A549 (cell line): ENCODE measurements at regions not wholly inside any gene's neighbourhood (a gene's known extent, or its start where the extent isn't known, plus 50 kb on each side); places are given as distances from the start of the nearest gene placed in this dataset.

Experiments
- ATAC-seq, 2 experiments: fragments of 200-7000 bp in 1 of 2; fragments of >200 bp in 1 of 2; cut with Nextera tagmentation in 1 of 2; cut with Tn5 transposase in 1 of 2; 3 replicates each; pipeline versions ENCODE4 v1.8.0 to v1.9.1; 2018 to 2020; ENCODE audit warnings: mild to moderate bottlenecking in 1 of 2, moderate library complexity in 1 of 2
- CTCF ChIA-PET: fragments of 300-600 bp; sonication (Branson Sonifier 250); formaldehyde crosslinking; extraction: SDS; loops from one replicate; lab custom pipeline; 2021; ENCODE audit warnings: antibody characterized with exemption, inconsistent platforms; lab: Yijun Ruan, JAX
- POLR2A ChIA-PET: fragments of 350-600 bp; formaldehyde crosslinking; extraction: SDS; loops from one replicate; lab custom pipeline; 2021; ENCODE audit warnings: antibody characterized with exemption, inconsistent platforms; lab: Yijun Ruan, JAX
- DNase-seq, 2 experiments: peaks; one replicate each; pipeline versions ENCODE4 v3.0.0 to v3.0.0-alpha.2; 2011 to 2016; ENCODE audit warnings: low read depth in 1 of 2, low spot score in 1 of 2
- FAIRE-seq: peaks from 2 replicates; lab custom pipeline; 2011; peaks lifted over from hg19 to GRCh38; lab: Jason Lieb, UNC
- H3K27ac ChIP-seq, 2 experiments: fragments of >200 bp; sonication (Bioruptor Twin); formaldehyde crosslinking; 3 replicates each; pipeline ENCODE4 v1.5.1; 2016 to 2017
- H3K4me1 ChIP-seq: fragments of >200 bp; sonication (Bioruptor Twin); formaldehyde crosslinking; 3 replicates; pipeline ENCODE4 v1.6.1; 2016
- H3K4me2 ChIP-seq: fragments of >200 bp; sonication (Bioruptor Twin); formaldehyde crosslinking; 3 replicates; pipeline ENCODE4 v1.6.1; 2016
- H3K4me3 ChIP-seq: fragments of >200 bp; sonication (Bioruptor Twin); formaldehyde crosslinking; 3 replicates; pipeline ENCODE4 v1.5.1; 2016
- H3K9me3 ChIP-seq: fragments of >200 bp; sonication (Bioruptor Twin); formaldehyde crosslinking; 3 replicates; pipeline ENCODE4 v1.6.1; 2016
- BCL3 ChIP-seq: fragments of >200 bp; sonication (Bioruptor Twin); formaldehyde crosslinking; IDR thresholded peaks from 3 replicates; pipeline ENCODE4 v1.6.1; 2016
- CBX8 ChIP-seq: fragments of 200-600 bp; sonication (generic); IDR thresholded peaks from 2 replicates; pipeline ENCODE4 v1.6.1; 2016
- CTCF ChIP-seq: fragments of >200 bp; sonication (Bioruptor Twin); formaldehyde crosslinking; IDR thresholded peaks from 3 replicates; pipeline ENCODE4 v1.5.1; 2016
- ELK1 ChIP-seq: fragments of 150-350 bp; IDR thresholded peaks from 2 replicates; pipeline ENCODE4 v1.6.1; 2014; ENCODE audit warnings: low read depth, mild to moderate bottlenecking, low read length
- EP300 ChIP-seq, 2 experiments: fragments of >200 bp; sonication (Bioruptor Twin); formaldehyde crosslinking; IDR thresholded peaks; 2 replicates in 1 of 2; 3 replicates in 1 of 2; pipeline ENCODE4 v1.6.1; 2016 to 2017
- FOSL2 ChIP-seq, 2 experiments: fragments of 450-650 bp in 1 of 2; fragments of >200 bp in 1 of 2; sonication (Bioruptor Twin) in 1 of 2; formaldehyde crosslinking; IDR thresholded peaks; 2 replicates each; pipeline versions ENCODE4 v1.5.0 to v1.6.1; 2016 to 2020; ENCODE audit warnings: mild to moderate bottlenecking in 1 of 2, moderate library complexity in 1 of 2
- HES2 ChIP-seq: fragments of >200 bp; sonication (Bioruptor Twin); formaldehyde crosslinking; IDR thresholded peaks from 2 replicates; pipeline ENCODE4 v1.6.1; 2016
- HMGXB4 ChIP-seq: fragments of 250-450 bp; sonication (Bioruptor Pico); IDR thresholded peaks from 2 replicates; pipeline ENCODE4 v1.5.0; 2021; ENCODE audit warnings: mild to moderate bottlenecking, moderate library complexity, borderline replicate concordance
- HOXA7 ChIP-seq: fragments of 250-450 bp; sonication (Bioruptor Pico); IDR thresholded peaks from 2 replicates; pipeline ENCODE4 v1.5.0; 2020; ENCODE audit warnings: mild to moderate bottlenecking, moderate library complexity
- HOXB5 ChIP-seq: fragments of 250-450 bp; sonication (Bioruptor Pico); IDR thresholded peaks from 2 replicates; pipeline ENCODE4 v1.5.0; 2020; ENCODE audit warnings: mild to moderate bottlenecking, moderate library complexity
- JUN ChIP-seq, 2 experiments: fragments of >200 bp; sonication (Bioruptor Twin); formaldehyde crosslinking; IDR thresholded peaks; 2 replicates in 1 of 2; 3 replicates in 1 of 2; pipeline ENCODE4 v1.6.1; 2016 to 2017
- KDM5A ChIP-seq: fragments of 200-600 bp; sonication (generic); IDR thresholded peaks from 2 replicates; pipeline ENCODE4 v1.6.1; 2016; ENCODE audit warnings: antibody characterized with exemption, mild to moderate bottlenecking
- MAFK ChIP-seq: fragments of 450-650 bp; IDR thresholded peaks from 2 replicates; pipeline ENCODE4 v1.6.1; 2014; ENCODE audit not compliant: partially characterized antibody
- MAX ChIP-seq: IDR thresholded peaks from 2 replicates; pipeline ENCODE4 v1.6.1; 2012
- MAZ ChIP-seq: fragments of 150-350 bp; IDR thresholded peaks from 2 replicates; pipeline ENCODE4 v1.6.1; 2014; ENCODE audit warnings: antibody characterized with exemption, low read depth, low read length, borderline replicate concordance
- MYC ChIP-seq: IDR thresholded peaks from 2 replicates; pipeline ENCODE4 v1.6.1; 2012; ENCODE audit warnings: mild to moderate bottlenecking, inconsistent platforms, low read length, improper control_type of control experiment, borderline replicate concordance
- NPAS2 ChIP-seq: fragments of 250-450 bp; sonication (Bioruptor Pico); IDR thresholded peaks from 2 replicates; pipeline ENCODE4 v1.8.0; 2022; ENCODE audit warnings: mild to moderate bottlenecking, moderate library complexity, borderline replicate concordance
- NR3C1 ChIP-seq: fragments of >200 bp; sonication (Bioruptor Twin); formaldehyde crosslinking; IDR thresholded peaks from 3 replicates; pipeline ENCODE4 v1.6.1; 2017
- PBX3 ChIP-seq: IDR thresholded peaks from 2 replicates; pipeline ENCODE4 v1.6.1; 2012
- RFX5 ChIP-seq: fragments of 450-650 bp; IDR thresholded peaks from 2 replicates; pipeline ENCODE4 v1.7.1; 2014; ENCODE audit warnings: antibody characterized with exemption, mild to moderate bottlenecking, moderate library complexity
- TP53 ChIP-seq: fragments of 250-450 bp; sonication (Bioruptor Pico); IDR thresholded peaks from 2 replicates; pipeline ENCODE4 v1.5.0; 2021; ENCODE audit warnings: mild to moderate bottlenecking, moderate library complexity
- ZFP36 ChIP-seq: fragments of 450-650 bp; IDR thresholded peaks from 2 replicates; pipeline ENCODE4 v1.6.1; 2014; ENCODE audit warnings: borderline replicate concordance; ENCODE audit not compliant: partially characterized antibody
- WGBS: methylation state at CpG from one replicate; pipeline ENCODE4 v1.1.6; 2017; ENCODE audit errors: missing lambda C conversion rate; 5-methylcytosine and 5-hydroxymethylcytosine counted together

GRCh38 chr3:139756529-139757103 is 78.8 kb upstream of the NMNAT3 start:
- TF ChIP-seq NR3C1: no peak
- no peak for DNase-seq
- FAIRE-seq: no peak
- no peak overlapping the region for H3K4me3 ChIP-seq
- H3K9me3 ChIP-seq: no peaks in the 10 kb centered on the region
- H3K4me2 ChIP-seq: no peak overlapping the region
- ChIA-PET POLR2A (no interaction called here), CTCF (no interaction called here)
- H3K27ac ChIP-seq: no peak overlapping the region
- 45% methylated on average over 3 of the region's 3 CpGs for WGBS
- ATAC-seq: no peak
- H3K4me1 ChIP-seq: no peaks in the 10 kb centered on the region

- no peak overlapping the region for H3K4me3 ChIP-seq
- WGBS: 51% methylated on average over 3 of the region's 3 CpGs
- no peak for TF ChIP-seq PBX3
- TF ChIP-seq MAX: no peak
- no peak for TF ChIP-seq HOXA7 (CRISPR knock-in tag)
- TF ChIP-seq FOSL2 (IDR thresholded peaks at IDR 0.05): no peak
- TF ChIP-seq FOSL2 (CRISPR knock-in tag; IDR thresholded peaks at IDR 0.05): no peak
- no peak for TF ChIP-seq RFX5
- no peak for TF ChIP-seq ELK1
- TF ChIP-seq CTCF: no peak
- no peak for TF ChIP-seq HOXB5 (CRISPR knock-in tag)
- no peak for TF ChIP-seq CBX8
- no peak for TF ChIP-seq JUN (IDR thresholded peaks at IDR 0.05)
- no peak for TF ChIP-seq MAZ
- TF ChIP-seq MAFK: no peak
- H3K4me2 ChIP-seq: no peak overlapping the region
- FAIRE-seq (no peak), ATAC-seq (no peak), DNase-seq (no peak)
- H3K4me1 ChIP-seq: no peaks in the 10 kb centered on the region
- ChIA-PET CTCF (interaction anchor here (0.8 kb wide), 1 partner anchor 54 kb away, joined by 3 read pairs; no protein-coding TSS in a partner anchor), POLR2A (no interaction called here)
- no peaks in the 10 kb centered on the region for H3K9me3 ChIP-seq
- no peak overlapping the region for H3K27ac ChIP-seq
Measured at GRCh38 chr3:139755551-139755950, 77.8 kb upstream of the NMNAT3 start.

- H3K4me1 ChIP-seq: no peaks in the 10 kb centered on the region
- ChIA-PET CTCF (no interaction called here), POLR2A (no interaction called here)
- H3K4me3 ChIP-seq: no peak overlapping the region
- ATAC-seq (no peak), DNase-seq (no peak), FAIRE-seq (no peak)
- no peaks in the 10 kb centered on the region for H3K9me3 ChIP-seq
- TF ChIP-seq HES2: no peak
- no peak for TF ChIP-seq NPAS2 (CRISPR knock-in tag)
- TF ChIP-seq NR3C1: no peak
- no peak overlapping the region for H3K4me2 ChIP-seq
- 3% methylated on average over 2 of the region's 2 CpGs for WGBS
- H3K27ac ChIP-seq: no peak overlapping the region
Measured at GRCh38 chr3:139751789-139752188, 74.0 kb upstream of the NMNAT3 start.

GRCh38 chr3:139746481-139746880 is 68.7 kb upstream of the NMNAT3 start:
- H3K4me3 ChIP-seq: no peak overlapping the region
- CTCF ChIA-PET: no interaction called here
- no peaks in the 10 kb centered on the region for H3K9me3 ChIP-seq
- TF ChIP-seq EP300 (IDR thresholded peaks at IDR 0.05): no peak
- TF ChIP-seq KDM5A: no peak
- TF ChIP-seq TP53 (CRISPR knock-in tag): no peak
- no peak for TF ChIP-seq HOXB5 (CRISPR knock-in tag)
- TF ChIP-seq BCL3: no peak
- no peak for TF ChIP-seq ZFP36
- no peak for TF ChIP-seq HMGXB4
- TF ChIP-seq MYC: no peak
- ATAC-seq (no peak), FAIRE-seq (no peak), DNase-seq (no peak)
- no peaks in the 10 kb centered on the region for H3K4me1 ChIP-seq
- POLR2A ChIA-PET: no interaction called here
- no peak overlapping the region for H3K27ac ChIP-seq
- H3K4me2 ChIP-seq: no peak overlapping the region
